IMR-90 (cell line): ENCODE measurements at regions not wholly inside any gene's neighbourhood (a gene's known extent, or its start where the extent isn't known, plus 50 kb on each side); places are given as distances from the start of the nearest gene placed in this dataset.

Experiments used
- ATAC-seq: fragments of 200-7000 bp; cut with Tn5 transposase; 2 replicates; pipeline ENCODE4 v1.9.1; 2020; ENCODE audit warnings: low read depth, mild to moderate bottlenecking, moderate library complexity
- BruUV-seq: library from RNA; stranded (reverse); fragments of 400-500 nt; replicated peaks from 2 replicates; lab custom pipeline; 2021; lab: Mats Ljungman, UMichigan
- CTCF ChIA-PET: fragments of 300-600 bp; formaldehyde crosslinking; extraction: SDS; loops from one replicate; lab custom pipeline; 2021; ENCODE audit warnings: antibody characterized with exemption; lab: Yijun Ruan, JAX
- POLR2A ChIA-PET: fragments of 300-600 bp; sonication (Branson Sonifier 250); formaldehyde crosslinking; loops from one replicate; lab custom pipeline; 2022; ENCODE audit warnings: antibody characterized with exemption; ENCODE audit not compliant: unreplicated experiment; lab: Charles Lee
- DNase-seq: peaks from one replicate; pipeline ENCODE4 v3.0.0; 2013
- H2AFZ ChIP-seq: replicated peaks from 2 replicates; pipeline ENCODE3; 2013; ENCODE audit warnings: low read length, mild to moderate bottlenecking; ENCODE audit not compliant: poor library complexity
- H2AK5ac ChIP-seq: 2 replicates; pipeline ENCODE4 v1.6.1; 2013; ENCODE audit warnings: low read depth, low read length, inconsistent platforms
- H2AK9ac ChIP-seq: replicated peaks from 2 replicates; pipeline ENCODE3; 2013; ENCODE audit warnings: mild to moderate bottlenecking, low read depth, low read length, moderate library complexity; ENCODE audit not compliant: poor library complexity
- H2BK120ac ChIP-seq: 2 replicates; pipeline ENCODE4 v1.6.1; 2013; ENCODE audit warnings: low read depth, low read length, inconsistent platforms
- H2BK15ac ChIP-seq: 3 replicates; pipeline ENCODE4 v1.6.1; 2013; ENCODE audit warnings: low read depth, low read length, inconsistent platforms
- H2BK20ac ChIP-seq: 2 replicates; pipeline ENCODE4 v1.6.1; 2013; ENCODE audit warnings: low read depth, mild to moderate bottlenecking, inconsistent platforms, low read length, moderate library complexity
- H2BK5ac ChIP-seq: 2 replicates; pipeline ENCODE4 v1.6.1; 2013; ENCODE audit warnings: mild to moderate bottlenecking, low read depth, low read length, inconsistent platforms; ENCODE audit not compliant: poor library complexity, severe bottlenecking
- H3K14ac ChIP-seq: replicated peaks from 2 replicates; pipeline ENCODE4 v1.6.1; 2013; ENCODE audit warnings: low read depth, low read length, inconsistent platforms
- H3K18ac ChIP-seq: 2 replicates; pipeline ENCODE4 v1.6.1; 2013; ENCODE audit warnings: low read depth, low read length, control low read depth
- H3K23ac ChIP-seq: 2 replicates; pipeline ENCODE4 v1.6.1; 2013; ENCODE audit warnings: low read depth, low read length, inconsistent platforms
- H3K27ac ChIP-seq: 2 replicates; pipeline ENCODE4 v1.5.1; 2013; ENCODE audit warnings: mild to moderate bottlenecking, control low read depth, low read length; ENCODE audit not compliant: insufficient read depth
- H3K27me3 ChIP-seq: 2 replicates; pipeline ENCODE4 v1.6.1; 2013; ENCODE audit warnings: low read length; ENCODE audit not compliant: control insufficient read depth, insufficient read depth
- H3K36me3 ChIP-seq: 2 replicates; pipeline ENCODE4 v1.6.1; 2013; ENCODE audit warnings: low read length, mixed read lengths; ENCODE audit not compliant: control insufficient read depth, insufficient read depth
- H3K4ac ChIP-seq: 2 replicates; pipeline ENCODE4 v1.6.1; 2013; ENCODE audit warnings: low read depth, low read length, inconsistent platforms
- H3K4me1 ChIP-seq: 2 replicates; pipeline ENCODE4 v1.6.1; 2013; ENCODE audit warnings: low read length, mixed read lengths; ENCODE audit not compliant: control insufficient read depth, insufficient read depth
- H3K4me2 ChIP-seq: 2 replicates; pipeline ENCODE4 v1.6.1; 2013; ENCODE audit warnings: low read depth, mild to moderate bottlenecking, control low read depth, low read length, moderate library complexity
- H3K4me3 ChIP-seq: 2 replicates; pipeline ENCODE4 v1.5.1; 2013; ENCODE audit warnings: low read depth, mild to moderate bottlenecking, control low read depth, low read length, moderate library complexity; ENCODE audit not compliant: insufficient read depth
- H3K56ac ChIP-seq: 2 replicates; pipeline ENCODE4 v1.6.1; 2013; ENCODE audit warnings: low read length, inconsistent platforms; ENCODE audit not compliant: insufficient read depth; ENCODE audit errors: extremely low read depth
- H3K79me1 ChIP-seq, 2 experiments: 2 replicates each; pipeline ENCODE4 v1.6.1; 2013; ENCODE audit warnings: low read length in 2 of 2, inconsistent platforms in 1 of 2, low read depth in 1 of 2
- H3K9ac ChIP-seq: 2 replicates; pipeline ENCODE4 v1.6.1; 2013; ENCODE audit warnings: low read depth, low read length, control low read depth
- H3K9me1 ChIP-seq: 2 replicates; pipeline ENCODE4 v1.6.1; 2013; ENCODE audit warnings: low read length, inconsistent platforms; ENCODE audit not compliant: insufficient read depth
- H3K9me3 ChIP-seq: 2 replicates; pipeline ENCODE4 v1.6.1; 2013; ENCODE audit warnings: low read length; ENCODE audit not compliant: control insufficient read depth, insufficient read depth
- H4K20me1 ChIP-seq: 2 replicates; pipeline ENCODE4 v1.6.1; 2013; ENCODE audit warnings: low read length, inconsistent platforms; ENCODE audit not compliant: insufficient read depth
- H4K5ac ChIP-seq: 2 replicates; pipeline ENCODE4 v1.6.1; 2013; ENCODE audit warnings: mild to moderate bottlenecking, low read depth, low read length, control low read depth
- H4K8ac ChIP-seq, 2 experiments: 2 replicates each; pipeline ENCODE4 v1.6.1; 2013; ENCODE audit warnings: low read depth in 2 of 2, low read length in 2 of 2, control low read depth in 1 of 2, inconsistent platforms in 1 of 2
- H4K91ac ChIP-seq: 2 replicates; pipeline ENCODE4 v1.6.1; 2013; ENCODE audit warnings: low read depth, low read length, inconsistent platforms; ENCODE audit not compliant: insufficient read depth
- BHLHE40 ChIP-seq: fragments of 150-350 bp; IDR thresholded peaks from 2 replicates; pipeline ENCODE4 v1.6.1; 2016; ENCODE audit warnings: mild to moderate bottlenecking, low read depth, low read length
- CEBPB ChIP-seq: IDR thresholded peaks from 2 replicates; pipeline ENCODE4 v1.6.1; 2012; ENCODE audit warnings: low read depth, low read length, improper control_type of control experiment
- CHD1 ChIP-seq: IDR thresholded peaks from 2 replicates; pipeline ENCODE4 v1.6.1; 2012; ENCODE audit warnings: low read depth, low read length, improper control_type of control experiment
- CTCF ChIP-seq: conservative IDR thresholded peaks from 2 replicates; pipeline ENCODE4 v1.5.1; 2012; ENCODE audit warnings: mild to moderate bottlenecking, low read depth, low read length, improper control_type of control experiment
- ELK1 ChIP-seq: fragments of 150-350 bp; IDR thresholded peaks from 2 replicates; pipeline ENCODE4 v1.6.1; 2016; ENCODE audit warnings: low read depth, mild to moderate bottlenecking, low read length, moderate library complexity, borderline replicate concordance
- FOS ChIP-seq: fragments of 150-350 bp; IDR thresholded peaks from 2 replicates; pipeline ENCODE4 v1.6.1; 2016; ENCODE audit warnings: low read depth, low read length
- MAFK ChIP-seq: IDR thresholded peaks from 2 replicates; pipeline ENCODE4 v1.6.1; 2012; ENCODE audit warnings: low read depth, low read length, improper control_type of control experiment
- MAZ ChIP-seq: IDR thresholded peaks from 2 replicates; pipeline ENCODE4 v1.6.1; 2012; ENCODE audit warnings: low read depth, mild to moderate bottlenecking, low read length, improper control_type of control experiment, moderate library complexity, borderline replicate concordance
- MXI1 ChIP-seq: IDR thresholded peaks from 2 replicates; pipeline ENCODE4 v1.6.1; 2012; ENCODE audit warnings: low read depth, mild to moderate bottlenecking, low read length, moderate library complexity, borderline replicate concordance
- NFE2L2 ChIP-seq: fragments of 150-350 bp; IDR thresholded peaks from 2 replicates; pipeline ENCODE4 v1.6.1; 2016; ENCODE audit warnings: low read depth, mild to moderate bottlenecking, low read length
- POLR2A ChIP-seq: IDR thresholded peaks from 2 replicates; pipeline ENCODE4 v1.6.1; 2012; ENCODE audit warnings: mild to moderate bottlenecking, low read depth, low read length
- RAD21 ChIP-seq: IDR thresholded peaks from 2 replicates; pipeline ENCODE4 v1.6.1; 2012; ENCODE audit warnings: low read length, improper control_type of control experiment
- RCOR1 ChIP-seq: IDR thresholded peaks from 2 replicates; pipeline ENCODE4 v1.6.1; 2012; ENCODE audit warnings: mild to moderate bottlenecking, low read length, improper control_type of control experiment; ENCODE audit not compliant: insufficient replicate concordance
- RFX5 ChIP-seq: IDR thresholded peaks from 2 replicates; pipeline ENCODE4 v1.8.0; 2012; ENCODE audit warnings: low read depth, mild to moderate bottlenecking, low read length, moderate library complexity
- SMC3 ChIP-seq: fragments of 150-350 bp; IDR thresholded peaks from 2 replicates; pipeline ENCODE4 v1.6.1; 2016; ENCODE audit warnings: low read depth, mild to moderate bottlenecking, antibody characterized with exemption, low read length, moderate library complexity
- USF2 ChIP-seq: fragments of 150-350 bp; IDR thresholded peaks from 2 replicates; pipeline ENCODE4 v1.6.1; 2017; ENCODE audit warnings: mild to moderate bottlenecking, antibody characterized with exemption, low read length, low read depth
- WGBS, 2 experiments: methylation state at CpG; one replicate each; pipeline versions ENCODE4 v1.1.5 to v1.1.7; 2013; ENCODE audit warnings: missing lambda C conversion rate in 2 of 2; ENCODE audit not compliant: insufficient read length in 1 of 2; ENCODE audit errors: extremely low coverage in 2 of 2; 5-methylcytosine and 5-hydroxymethylcytosine counted together
- dilution Hi-C: fragments of 300-500 bp; cut with HindIII; formaldehyde crosslinking; loops from one replicate; pipeline ENCODE4 v1.14.3; 2018; ENCODE audit warnings: low sequenced_read_pairs; ENCODE audit not compliant: unreplicated experiment
- in situ Hi-C: fragments of 300-500 bp; cut with MboI; formaldehyde crosslinking; loops from 3 replicates; pipeline ENCODE4 v1.14.3; 2019; ENCODE audit warnings: low sequenced_read_pairs, inconsistent platforms, mixed read lengths
- intact Hi-C: fragments of 100-400 bp; cut with micrococcal nuclease; formaldehyde crosslinking; loops from 2 replicates; pipeline ENCODE4 v1.10.0; 2022

- H3K27ac ChIP-seq, result no peak overlapping the region
- no TSS peak for BruUV-seq
- no peak overlapping the region for H2BK15ac ChIP-seq
- TF ChIP-seq RAD21, result no peak
- TF ChIP-seq FOS, result no peak
- TF ChIP-seq POLR2A, result no peak
- TF ChIP-seq CHD1, result no peak
- TF ChIP-seq CTCF, result no peak
- TF ChIP-seq NFE2L2, result no peak
- TF ChIP-seq MAFK, result no peak
- no peak for TF ChIP-seq SMC3
- no peak for TF ChIP-seq CEBPB
- TF ChIP-seq BHLHE40, result no peak
- no peak for TF ChIP-seq RFX5
- no peak for TF ChIP-seq MXI1
- TF ChIP-seq MAZ, result no peak
- no peak for TF ChIP-seq USF2
- no peak for TF ChIP-seq ELK1
- no peak for TF ChIP-seq RCOR1
- no peaks in the 10 kb centered on the region for H3K27me3 ChIP-seq
- no peak overlapping the region for H2AFZ ChIP-seq
- H3K79me1 ChIP-seq, result no peaks in the 10 kb centered on the region
- no peaks in the 10 kb centered on the region for H3K9me3 ChIP-seq
- no peaks in the 10 kb centered on the region for H3K9me1 ChIP-seq
- dilution Hi-C loops, result no loop called here
- no peaks in the 10 kb centered on the region for H4K20me1 ChIP-seq
- no peak overlapping the region for H4K91ac ChIP-seq
- DNase-seq (no peak), ATAC-seq (no peak)
- no peak overlapping the region for H4K8ac ChIP-seq
- H4K5ac ChIP-seq, result no peak overlapping the region
- H3K23ac ChIP-seq, result no peak overlapping the region
- H2AK9ac ChIP-seq, result no peak overlapping the region
- WGBS, 2 experiments, result no CpG with 5 or more reads among the region's 5 CpGs
- H3K4me2 ChIP-seq, result no peak overlapping the region
- no peak overlapping the region for H2BK20ac ChIP-seq
- H3K18ac ChIP-seq, result no peak overlapping the region
- no peak overlapping the region for H3K56ac ChIP-seq
- intact Hi-C loops, result no loop called here
- CTCF ChIA-PET, result no interaction called here
- no peak overlapping the region for H2AK5ac ChIP-seq
- H2BK120ac ChIP-seq, result no peak overlapping the region
- no peaks in the 10 kb centered on the region for H3K36me3 ChIP-seq
- no peak overlapping the region for H3K4ac ChIP-seq
- H3K4me1 ChIP-seq, result no peaks in the 10 kb centered on the region
- no peak overlapping the region for H2BK5ac ChIP-seq
- H3K4me3 ChIP-seq, result no peak overlapping the region
- POLR2A ChIA-PET, result no interaction called here
- no peak overlapping the region for H3K14ac ChIP-seq
- in situ Hi-C loops, result no loop called here
- H3K9ac ChIP-seq, result no peak overlapping the region
These were observed 251.8 kb downstream of the MTERF1 start for GRCh38 chr7:91628742-91629141.
